ENCODE measurements at regions not wholly inside any gene's neighbourhood (a gene's known extent, or its start where the extent isn't known, plus 50 kb on each side); places are given as distances from the start of the nearest gene placed in this dataset.

- Histone ChIP-seq H3K23me2 (ENCODE audit: insufficient read length, low read depth, low read length, poor library complexity, severe bottlenecking) (no peaks in the 10 kb centered on the region), H3K27me3 (ENCODE audit: insufficient read depth, low read length) (no peaks in the 10 kb centered on the region), H2BK20ac (ENCODE audit: low read depth, low read length, poor library complexity, severe bottlenecking) (no peak overlapping the region), H3K23ac (ENCODE audit: insufficient read length, low read depth, low read length) (no peak overlapping the region), H3K79me1 (ENCODE audit: insufficient read depth, low read depth, low read length, poor library complexity, severe bottlenecking) (no peaks in the 10 kb centered on the region), H3K4ac (ENCODE audit: low read depth, low read length) (no peak overlapping the region), H3K27ac (ENCODE audit: insufficient read length, low read depth, low read length) (no peak overlapping the region), H2AK5ac (ENCODE audit: insufficient read length, low read length) (no peak overlapping the region), H3K18ac (ENCODE audit: insufficient read length, low read depth, low read length) (no peak overlapping the region), H3K4me2 (ENCODE audit: insufficient read depth, insufficient read length, low read length) (no peak overlapping the region), H3T11ph (ENCODE audit: low read length) (no peak overlapping the region), H3K9ac (ENCODE audit: extremely low read depth, insufficient read length, low read length) (no peak overlapping the region), H2BK15ac (ENCODE audit: low read depth, low read length) (no peak overlapping the region), H2BK12ac (ENCODE audit: insufficient read length, low read depth, low read length) (no peak overlapping the region), H3K9me3 (ENCODE audit: control insufficient read depth, low read depth, low read length) (no peaks in the 10 kb centered on the region), H3K79me2 (ENCODE audit: insufficient read depth, low read length) (no peaks in the 10 kb centered on the region), H2AFZ (ENCODE audit: low read length) (no peak overlapping the region), H4K20me1 (ENCODE audit: control insufficient read depth, insufficient read depth, insufficient read length) (no peaks in the 10 kb centered on the region), H2BK120ac (ENCODE audit: low read depth, low read length, poor library complexity, severe bottlenecking) (no peak overlapping the region), H3K56ac (ENCODE audit: insufficient read length, low read depth, low read length) (no peak overlapping the region), H3K14ac (ENCODE audit: insufficient read depth, low read length) (no peak overlapping the region), H3K4me1 (ENCODE audit: insufficient read depth, low read length) (no peaks in the 10 kb centered on the region), H4K8ac (replicated peaks; ENCODE audit: insufficient read length, low read depth, low read length) (no peak overlapping the region), H2BK5ac (ENCODE audit: insufficient read length, low read length) (no peak overlapping the region), H4K5ac (ENCODE audit: insufficient read length, low read depth, low read length) (no peak overlapping the region), H4K91ac (ENCODE audit: insufficient read length, low read depth, low read length) (no peak overlapping the region)
- no peak overlapping the region for H3K4me3 Mint-ChIP-seq
- DNase-seq = no peak
- H3K27me3 Mint-ChIP-seq (ENCODE audit: low read depth) = peaks cover 4% of the 10 kb centered on the region
- H3K4me1 Mint-ChIP-seq = no peaks in the 10 kb centered on the region
- H3K36me3 Mint-ChIP-seq (ENCODE audit: insufficient read depth in 1 of 3, low read depth in 3 of 3) = no peaks in the 10 kb centered on the region; a peak in 1 of 7 replicates
- H3K9me3 Mint-ChIP-seq = peaks cover 3 to 4% of the 10 kb centered on the region in 2 experiments; a peak in 3 of 5 replicates
- no peak overlapping the region for H3K27ac Mint-ChIP-seq
- no CpG with 5 or more reads among the region's 6 CpGs for WGBS (ENCODE audit: extremely low coverage, insufficient read length, low lambda C conversion rate)
- TF ChIP-seq CTCF (conservative IDR thresholded peaks at IDR 0.05) = no peak
Measured at GRCh38 chr7:50851891-50852290, 69.2 kb upstream of the GRB10 start.

All from H9 (cell line).